GM23248 (cell line): ENCODE measurements at regions not wholly inside any gene's neighbourhood (a gene's known extent, or its start where the extent isn't known, plus 50 kb on each side); places are given as distances from the start of the nearest gene placed in this dataset.

Source experiments
- DNase-seq: peaks from one replicate; pipeline ENCODE4 v3.0.0-alpha.2; 2015
- H2AFZ ChIP-seq: fragments of 200-600 bp; sonication (generic); 2 replicates; pipeline ENCODE4 v1.6.1; 2016; ENCODE audit warnings: antibody characterized with exemption
- H3F3A ChIP-seq: fragments of 200-600 bp; sonication (generic); 2 replicates; pipeline ENCODE4 v1.6.1; 2016; ENCODE audit warnings: mild to moderate bottlenecking, antibody characterized with exemption, mixed run types; ENCODE audit not compliant: insufficient read depth
- H3K27ac ChIP-seq: fragments of 200-600 bp; sonication (generic); 2 replicates; pipeline ENCODE4 v1.5.1; 2016; ENCODE audit warnings: mild to moderate bottlenecking
- H3K27me3 ChIP-seq: fragments of 200-600 bp; sonication (generic); replicated peaks from 2 replicates; pipeline ENCODE4 v1.6.1; 2016; ENCODE audit warnings: mild to moderate bottlenecking; ENCODE audit not compliant: insufficient read depth
- H3K36me3 ChIP-seq: fragments of 200-600 bp; sonication (generic); 2 replicates; pipeline ENCODE4 v1.6.1; 2016; ENCODE audit warnings: low read depth, mild to moderate bottlenecking
- H3K4me1 ChIP-seq: fragments of 200-600 bp; sonication (generic); 2 replicates; pipeline ENCODE4 v1.6.1; 2016; ENCODE audit warnings: mild to moderate bottlenecking; ENCODE audit not compliant: insufficient read depth
- H3K4me2 ChIP-seq: fragments of 200-600 bp; sonication (generic); one replicate; pipeline ENCODE4 v1.6.1; 2016; ENCODE audit warnings: mild to moderate bottlenecking; ENCODE audit not compliant: unreplicated experiment
- H3K4me3 ChIP-seq: fragments of 200-600 bp; sonication (generic); 2 replicates; pipeline ENCODE4 v1.5.1; 2016; ENCODE audit warnings: mild to moderate bottlenecking
- H3K79me2 ChIP-seq: fragments of 200-600 bp; sonication (generic); 2 replicates; pipeline ENCODE4 v1.6.1; 2016; ENCODE audit warnings: mild to moderate bottlenecking; ENCODE audit not compliant: insufficient read depth
- H3K9ac ChIP-seq: fragments of 200-600 bp; sonication (generic); 2 replicates; pipeline ENCODE4 v1.6.1; 2016; ENCODE audit warnings: mild to moderate bottlenecking
- H3K9me2 ChIP-seq: fragments of 200-600 bp; sonication (generic); 2 replicates; pipeline ENCODE4 v1.6.1; 2016; ENCODE audit warnings: mixed run types, mild to moderate bottlenecking, moderate library complexity; ENCODE audit not compliant: insufficient read depth
- H3K9me3 ChIP-seq: fragments of 200-600 bp; sonication (generic); one replicate; pipeline ENCODE4 v1.6.1; 2017; ENCODE audit warnings: low read depth
- H4K20me1 ChIP-seq: fragments of 200-600 bp; sonication (generic); 2 replicates; pipeline ENCODE4 v1.6.0; 2016; ENCODE audit not compliant: insufficient read depth
- EZH2 ChIP-seq: fragments of 200-600 bp; sonication (generic); IDR thresholded peaks from 2 replicates; pipeline ENCODE4 v1.6.1; 2018; ENCODE audit warnings: antibody characterized with exemption, mild to moderate bottlenecking; ENCODE audit not compliant: insufficient read depth, poor library complexity, severe bottlenecking
- EZH2phosphoT487 ChIP-seq: fragments of 200-600 bp; sonication (generic); IDR thresholded peaks from 2 replicates; pipeline ENCODE4 v1.6.1; 2018; ENCODE audit warnings: antibody characterized with exemption, moderate library complexity, mild to moderate bottlenecking, low read depth; ENCODE audit not compliant: insufficient read depth
- whole genome bisulfite sequencing, 2 experiments: methylation state at CpG; one replicate each; pipeline ENCODE4 v1.1.6; 2015 to 2017; ENCODE audit warnings: low lambda C conversion rate in 2 of 2, low coverage in 1 of 2; ENCODE audit errors: missing lambda C conversion rate in 2 of 2; 5-methylcytosine and 5-hydroxymethylcytosine counted together
- in situ Hi-C: fragments of 300-500 bp; cut with MboI; formaldehyde crosslinking; loops from 2 replicates; pipeline ENCODE4 v1.15.0; 2020

DNA sequence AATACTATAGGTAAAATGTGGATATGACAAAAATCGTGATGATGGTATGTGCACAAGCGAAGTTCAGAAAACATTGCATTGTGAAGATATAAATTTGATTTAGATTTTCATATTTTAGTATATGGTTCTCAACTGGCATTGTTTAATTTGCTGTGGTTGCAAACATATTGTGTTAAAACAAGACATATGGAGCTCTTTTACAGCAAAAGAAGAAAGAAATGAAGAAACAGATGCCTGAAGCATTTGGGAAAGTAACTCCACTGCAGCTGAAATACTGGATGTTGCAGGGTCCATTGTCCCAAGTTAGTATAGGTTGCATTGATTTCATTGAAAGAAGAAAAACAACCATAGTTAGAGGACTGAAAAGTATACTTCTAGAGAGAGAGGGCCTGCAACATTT, 185.8 kb upstream of the SSTR1 start:
- no peaks in the 10 kb centered on the region for H4K20me1 ChIP-seq
- DNase-seq: no peak
- in situ Hi-C loops: no loop called here
- H3K27ac ChIP-seq: no peak overlapping the region
- TF ChIP-seq EZH2phosphoT487: no peak
- TF ChIP-seq EZH2: no peak
- no peaks in the 10 kb centered on the region for H3K9me2 ChIP-seq
- no peak overlapping the region for H3K4me3 ChIP-seq
- H2AFZ ChIP-seq: no peak overlapping the region
- no peaks in the 10 kb centered on the region for H3K9me3 ChIP-seq
- no peaks in the 10 kb centered on the region for H3F3A ChIP-seq
- no peak overlapping the region for H3K9ac ChIP-seq
- 47 to 49% methylated on average over 2 of the region's 2 CpGs for WGBS, 2 experiments
- H3K79me2 ChIP-seq: no peaks in the 10 kb centered on the region
- H3K4me1 ChIP-seq: no peaks in the 10 kb centered on the region
- H3K4me2 ChIP-seq: no peak overlapping the region
- no peaks in the 10 kb centered on the region for H3K36me3 ChIP-seq
- H3K27me3 ChIP-seq: no peaks in the 10 kb centered on the region

GRCh38 chr14:38022775-38023174, 184.9 kb upstream of the SSTR1 start:
- in situ Hi-C loops: no loop called here
- no peaks in the 10 kb centered on the region for H3K9me3 ChIP-seq
- 70 to 80% methylated on average over 3 of the region's 3 CpGs for WGBS, 2 experiments
- no peaks in the 10 kb centered on the region for H3K4me1 ChIP-seq
- DNase-seq: no peak
- H3K4me2 ChIP-seq: no peak overlapping the region
- H3K4me3 ChIP-seq: no peak overlapping the region
- no peaks in the 10 kb centered on the region for H4K20me1 ChIP-seq
- H3K9me2 ChIP-seq: no peaks in the 10 kb centered on the region
- H2AFZ ChIP-seq: no peak overlapping the region
- no peaks in the 10 kb centered on the region for H3K79me2 ChIP-seq
- no peaks in the 10 kb centered on the region for H3K36me3 ChIP-seq
- no peak for TF ChIP-seq EZH2
- TF ChIP-seq EZH2phosphoT487: no peak
- H3F3A ChIP-seq: no peaks in the 10 kb centered on the region
- no peak overlapping the region for H3K27ac ChIP-seq
- no peak overlapping the region for H3K9ac ChIP-seq
- H3K27me3 ChIP-seq: no peaks in the 10 kb centered on the region

GRCh38 chr14:38038171-38038570, 169.5 kb upstream of the SSTR1 start:
- Histone ChIP-seq H3K79me2 (no peaks in the 10 kb centered on the region), H3K27me3 (no peaks in the 10 kb centered on the region), H3K9me3 (no peaks in the 10 kb centered on the region), H3K4me2 (no peak overlapping the region), H3K9ac (no peak overlapping the region), H3K36me3 (no peaks in the 10 kb centered on the region), H4K20me1 (no peaks in the 10 kb centered on the region), H2AFZ (no peak overlapping the region), H3K4me3 (no peak overlapping the region), H3K9me2 (no peaks in the 10 kb centered on the region), H3F3A (peaks cover 23% of the 10 kb centered on the region), H3K4me1 (peaks cover 29% of the 10 kb centered on the region), H3K27ac (no peak overlapping the region)
- no peak for TF ChIP-seq EZH2phosphoT487
- 95 to 98% methylated on average over 3 of the region's 3 CpGs for WGBS, 2 experiments
- in situ Hi-C loops: no loop called here
- DNase-seq: no peak

DNA sequence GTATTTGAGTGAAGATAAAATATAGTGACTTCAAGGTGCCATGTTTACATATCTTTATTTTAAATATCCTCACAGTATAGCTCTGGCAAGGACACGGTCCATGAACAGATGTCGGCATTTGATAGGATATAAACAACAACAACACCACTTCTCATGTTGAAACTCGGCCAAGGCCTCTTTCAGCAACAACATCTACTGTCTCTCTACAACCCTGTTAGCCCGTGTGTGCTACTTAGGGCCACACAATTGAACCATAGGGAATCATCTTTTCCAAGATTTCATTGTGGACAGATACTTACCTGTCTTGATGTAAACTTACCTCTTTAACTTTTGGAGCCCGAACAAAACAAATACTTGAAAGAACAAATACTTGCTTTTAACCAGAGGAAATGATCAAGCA, 168.7 kb upstream of the SSTR1 start:
- Histone ChIP-seq H3K36me3 (no peaks in the 10 kb centered on the region), H3K4me3 (no peak overlapping the region), H3K9me3 (no peaks in the 10 kb centered on the region), H3K9ac (no peak overlapping the region), H2AFZ (no peak overlapping the region), H3K9me2 (no peaks in the 10 kb centered on the region), H4K20me1 (no peaks in the 10 kb centered on the region), H3K4me1 (peaks cover 33% of the 10 kb centered on the region), H3K4me2 (no peak overlapping the region), H3F3A (peaks cover 23% of the 10 kb centered on the region), H3K27ac (no peak overlapping the region), H3K27me3 (no peaks in the 10 kb centered on the region), H3K79me2 (no peaks in the 10 kb centered on the region)
- no peak for DNase-seq
- no peak for TF ChIP-seq EZH2phosphoT487
- no peak for TF ChIP-seq EZH2
- WGBS, 2 experiments: 93% methylated on average over 5 of the region's 5 CpGs
- in situ Hi-C loops: no loop called here

DNA sequence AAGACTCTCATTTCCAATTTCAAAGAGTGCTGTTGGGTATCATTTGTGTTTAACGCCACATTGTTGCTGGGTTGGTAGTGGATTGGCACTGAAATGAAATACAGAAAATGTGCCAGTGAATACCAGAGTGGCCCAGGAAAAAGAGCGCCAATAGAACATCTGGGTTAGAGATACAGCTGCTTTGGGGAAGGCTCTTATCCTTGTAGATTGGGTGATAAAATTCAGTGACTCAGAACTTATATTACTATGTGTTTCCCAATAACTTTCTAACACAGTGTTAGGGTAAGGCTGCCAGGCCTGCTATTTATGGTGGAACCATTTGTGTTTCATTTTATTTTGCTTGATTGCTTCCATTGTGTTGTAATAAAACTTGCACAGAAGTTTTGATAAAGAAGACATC, 168.2 kb upstream of the SSTR1 start:
- TF ChIP-seq EZH2phosphoT487: no peak
- TF ChIP-seq EZH2: no peak
- peak; percentile 79 for DNase-seq
- Histone ChIP-seq H3K27ac (no peak overlapping the region), H3K4me3 (no peak overlapping the region), H3K27me3 (no peaks in the 10 kb centered on the region), H3K79me2 (no peaks in the 10 kb centered on the region), H3K9me2 (no peaks in the 10 kb centered on the region), H4K20me1 (no peaks in the 10 kb centered on the region), H3K4me1 (peaks cover 33% of the 10 kb centered on the region), H3K9me3 (no peaks in the 10 kb centered on the region), H3K4me2 (no peak overlapping the region), H2AFZ (no peak overlapping the region), H3K9ac (no peak overlapping the region), H3F3A (peaks cover 23% of the 10 kb centered on the region), H3K36me3 (no peaks in the 10 kb centered on the region)
- WGBS, 2 experiments: 9% methylated on average over 2 of the region's 2 CpGs
- in situ Hi-C loops: no loop called here
